ENCODE measurements at regions not wholly inside any gene's neighbourhood (a gene's known extent, or its start where the extent isn't known, plus 50 kb on each side); places are given as distances from the start of the nearest gene placed in this dataset.

GRCh38 chr4:24729119-24729730, 66.1 kb upstream of the SOD3 start:
- TF ChIP-seq, protein P1, sequence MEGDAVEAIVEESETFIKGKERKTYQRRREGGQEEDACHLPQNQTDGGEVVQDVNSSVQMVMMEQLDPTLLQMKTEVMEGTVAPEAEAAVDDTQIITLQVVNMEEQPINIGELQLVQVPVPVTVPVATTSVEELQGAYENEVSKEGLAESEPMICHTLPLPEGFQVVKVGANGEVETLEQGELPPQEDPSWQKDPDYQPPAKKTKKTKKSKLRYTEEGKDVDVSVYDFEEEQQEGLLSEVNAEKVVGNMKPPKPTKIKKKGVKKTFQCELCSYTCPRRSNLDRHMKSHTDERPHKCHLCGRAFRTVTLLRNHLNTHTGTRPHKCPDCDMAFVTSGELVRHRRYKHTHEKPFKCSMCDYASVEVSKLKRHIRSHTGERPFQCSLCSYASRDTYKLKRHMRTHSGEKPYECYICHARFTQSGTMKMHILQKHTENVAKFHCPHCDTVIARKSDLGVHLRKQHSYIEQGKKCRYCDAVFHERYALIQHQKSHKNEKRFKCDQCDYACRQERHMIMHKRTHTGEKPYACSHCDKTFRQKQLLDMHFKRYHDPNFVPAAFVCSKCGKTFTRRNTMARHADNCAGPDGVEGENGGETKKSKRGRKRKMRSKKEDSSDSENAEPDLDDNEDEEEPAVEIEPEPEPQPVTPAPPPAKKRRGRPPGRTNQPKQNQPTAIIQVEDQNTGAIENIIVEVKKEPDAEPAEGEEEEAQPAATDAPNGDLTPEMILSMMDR (IDR thresholded peaks at IDR 0.05; ENCODE audit: low read depth, low read length), result no peak
- H3K4me3 ChIP-seq (ENCODE audit: low read depth, low read length), result no peak overlapping the region

GRCh38 chr4:24730256-24731001, 64.9 kb upstream of the SOD3 start:
- no peak overlapping the region for H3K4me3 ChIP-seq (ENCODE audit: low read depth, low read length)
- TF ChIP-seq, protein P1 (IDR thresholded peaks at IDR 0.05; ENCODE audit: low read depth, low read length), result no peak

DNA sequence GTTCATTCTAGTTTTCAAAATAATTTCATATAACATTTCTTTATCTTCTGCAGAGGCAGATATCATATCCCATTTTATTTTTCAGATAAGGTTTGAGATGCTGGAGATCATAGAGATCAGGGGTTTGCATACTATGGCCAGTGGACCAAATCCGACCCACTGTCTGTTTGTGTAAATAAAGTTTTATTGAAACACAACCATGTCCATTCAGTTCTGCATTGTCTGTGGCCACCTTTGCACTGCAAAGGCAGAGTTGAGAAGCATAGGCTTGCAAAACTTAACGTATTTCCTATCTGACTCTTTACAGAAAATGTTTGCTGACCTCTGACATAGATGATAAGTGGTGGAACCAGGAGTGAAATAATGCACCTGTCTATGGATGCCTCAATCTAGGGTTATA, 63.9 kb upstream of the SOD3 start:
- H3K4me3 ChIP-seq (ENCODE audit: low read depth, low read length), result no peak overlapping the region
- TF ChIP-seq, protein P1 (IDR thresholded peaks at IDR 0.05; ENCODE audit: low read depth, low read length), result no peak

DNA sequence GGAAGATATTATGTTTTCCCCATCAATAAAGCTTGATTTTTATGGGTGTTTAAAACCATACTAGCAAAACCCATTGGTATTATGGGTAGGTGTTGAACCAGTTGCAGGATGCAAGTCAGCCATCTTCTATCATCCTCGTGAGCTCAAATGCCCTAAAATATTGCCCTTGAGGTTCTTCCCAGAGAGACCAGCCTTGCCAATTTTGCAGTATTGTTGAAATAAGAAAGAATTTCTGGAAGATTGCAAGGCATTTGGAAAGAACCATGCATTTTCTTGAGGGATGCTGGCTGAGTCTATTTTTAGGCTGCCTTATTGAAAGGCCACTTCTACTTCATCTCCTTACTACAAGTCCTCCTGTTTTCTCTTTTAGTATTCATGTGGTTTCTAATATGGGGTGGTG, 60.9 kb upstream of the SOD3 start:
- TF ChIP-seq, protein P1 (IDR thresholded peaks at IDR 0.05; ENCODE audit: low read depth, low read length), result no peak
- no peak overlapping the region for H3K4me3 ChIP-seq (ENCODE audit: low read depth, low read length)

DNA sequence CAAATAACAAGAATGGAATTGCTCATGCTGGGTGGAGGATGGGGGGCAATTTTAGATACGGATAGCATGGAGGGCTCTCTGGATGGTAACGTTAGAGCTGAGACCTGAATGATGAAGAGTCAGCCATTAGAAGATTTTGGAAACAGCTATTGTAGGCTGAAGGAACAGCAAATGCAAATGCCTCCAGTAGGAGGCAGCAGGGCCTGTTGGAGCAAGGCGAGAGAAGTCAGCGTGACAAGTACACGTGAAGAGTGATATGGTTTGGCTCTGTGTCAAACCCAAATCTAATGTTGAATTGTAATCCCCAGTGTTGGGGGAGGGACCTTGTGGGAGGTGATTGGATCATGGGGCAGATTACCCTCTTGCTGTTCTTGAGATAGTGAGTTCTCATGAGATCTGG, 59.3 kb upstream of the SOD3 start:
- no peak overlapping the region for H3K4me3 ChIP-seq (ENCODE audit: low read depth, low read length)
- TF ChIP-seq, protein P1 (IDR thresholded peaks at IDR 0.05; ENCODE audit: low read depth, low read length), result peak; percentile 46

- TF ChIP-seq, protein P1 (IDR thresholded peaks at IDR 0.05; ENCODE audit: low read depth, low read length), result no peak
- no peak overlapping the region for H3K4me3 ChIP-seq (ENCODE audit: low read depth, low read length)
Observed at GRCh38 chr4:24741910-24742309, 53.5 kb upstream of the SOD3 start.

GRCh38 chr4:24742335-24742734, 53.0 kb upstream of the SOD3 start:
- TF ChIP-seq, protein P1 (IDR thresholded peaks at IDR 0.05; ENCODE audit: low read depth, low read length), result no peak
- no peak overlapping the region for H3K4me3 ChIP-seq (ENCODE audit: low read depth, low read length)

Data from WI38 (cell line).